ENCODE measurements at regions not wholly inside any gene's neighbourhood (a gene's known extent, or its start where the extent isn't known, plus 50 kb on each side); places are given as distances from the start of the nearest gene placed in this dataset.

- Mint-ChIP-seq H3K4me3 (no peak overlapping the region), H3K9me3 (no peaks in the 10 kb centered on the region; the same call in 2 of the 3 replicates), H3K4me1 (no peaks in the 10 kb centered on the region), H3K27ac (no peak overlapping the region), H3K27me3 (ENCODE audit: insufficient read depth, low read depth, poor library complexity) (no peaks in the 10 kb centered on the region), H3K36me3 (ENCODE audit: low read depth) (no peaks in the 10 kb centered on the region)
- DNase-seq (ENCODE audit: low spot score) (no peak), ATAC-seq (no peak)
- no peaks in the 10 kb centered on the region for H3K9me2 ChIP-seq (ENCODE audit: insufficient read depth)
- H3K4me2 ChIP-seq: no peak overlapping the region
- no peaks in the 10 kb centered on the region for H3K27me3 ChIP-seq (ENCODE audit: insufficient read depth)
- H3K36me3 ChIP-seq (ENCODE audit: insufficient read depth): no peaks in the 10 kb centered on the region
- H3K27ac ChIP-seq (ENCODE audit: low read depth): no peak overlapping the region
- no peaks in the 10 kb centered on the region for H3K79me2 ChIP-seq (replicated peaks; ENCODE audit: insufficient read depth)
- no peaks in the 10 kb centered on the region for H3K4me1 ChIP-seq (ENCODE audit: insufficient read depth)
- no peaks in the 10 kb centered on the region for H4K20me1 ChIP-seq (replicated peaks; ENCODE audit: insufficient read depth)
- no peaks in the 10 kb centered on the region for H3F3A ChIP-seq (replicated peaks; ENCODE audit: low read depth)
- H2AFZ ChIP-seq: peak overlapping the region; percentile 39; the same call in 1 of the 2 replicates
- H3K4me3 ChIP-seq: no peak overlapping the region
- no peak for TF ChIP-seq POLR2AphosphoS5 (IDR thresholded peaks at IDR 0.05; ENCODE audit: low read depth)
These were observed 1598.6 kb upstream of the PCDH7 start for GRCh38 chr4:29121586-29121985.

GRCh38 chr4:29128810-29129209 is 1591.4 kb upstream of the PCDH7 start:
- Mint-ChIP-seq H3K4me3 (no peak overlapping the region), H3K9me3 (no peaks in the 10 kb centered on the region; the same call in 2 of the 3 replicates), H3K36me3 (ENCODE audit: low read depth) (no peaks in the 10 kb centered on the region), H3K27me3 (ENCODE audit: insufficient read depth, low read depth, poor library complexity) (no peaks in the 10 kb centered on the region), H3K27ac (no peak overlapping the region), H3K4me1 (no peaks in the 10 kb centered on the region)
- H3K4me1 ChIP-seq (ENCODE audit: insufficient read depth): no peaks in the 10 kb centered on the region
- H3K4me3 ChIP-seq: no peak overlapping the region
- no peaks in the 10 kb centered on the region for H3K79me2 ChIP-seq (replicated peaks; ENCODE audit: insufficient read depth)
- no peaks in the 10 kb centered on the region for H3F3A ChIP-seq (replicated peaks; ENCODE audit: low read depth)
- H4K20me1 ChIP-seq (replicated peaks; ENCODE audit: insufficient read depth): no peaks in the 10 kb centered on the region
- ATAC-seq (no peak), DNase-seq (ENCODE audit: low spot score) (no peak)
- H3K4me2 ChIP-seq: no peak overlapping the region
- H3K36me3 ChIP-seq (ENCODE audit: insufficient read depth): no peaks in the 10 kb centered on the region
- H3K9me2 ChIP-seq (ENCODE audit: insufficient read depth): 0 out of 2 replicates have a peak, but pooled peaks cover 3% of the 10 kb centered on the region
- H3K27ac ChIP-seq (ENCODE audit: low read depth): no peak overlapping the region
- no peaks in the 10 kb centered on the region for H3K27me3 ChIP-seq (ENCODE audit: insufficient read depth)
- H2AFZ ChIP-seq: no peak overlapping the region
- TF ChIP-seq CREB1 (CRISPR knock-in tag; IDR thresholded peaks at IDR 0.05; ENCODE audit: low read depth) (no peak), ETS1 (IDR thresholded peaks at IDR 0.05) (no peak), REST (IDR thresholded peaks at IDR 0.05; ENCODE audit: unreplicated experiment) (no peak), POLR2AphosphoS5 (IDR thresholded peaks at IDR 0.05; ENCODE audit: low read depth) (no peak), ZNF114 (CRISPR knock-in tag; IDR thresholded peaks at IDR 0.05) (no peak), ZNF462 (CRISPR knock-in tag; IDR thresholded peaks at IDR 0.05) (no peak), ZNF331 (CRISPR knock-in tag; IDR thresholded peaks at IDR 0.05; ENCODE audit: low read depth) (no peak), JUNB (IDR thresholded peaks at IDR 0.05; ENCODE audit: unreplicated experiment) (no peak), EZH2phosphoT487 (IDR thresholded peaks at IDR 0.05; ENCODE audit: unreplicated experiment) (no peak), NANOG (IDR thresholded peaks at IDR 0.05; ENCODE audit: borderline replicate concordance) (no peak), STAT1 (IDR thresholded peaks at IDR 0.05; ENCODE audit: unreplicated experiment) (no peak)
